HG03439 (cell line): ENCODE measurements at regions not wholly inside any gene's neighbourhood (a gene's known extent, or its start where the extent isn't known, plus 50 kb on each side); places are given as distances from the start of the nearest gene placed in this dataset.

Source experiments
- ATAC-seq: cut with Tn5 transposase; IDR thresholded peaks from one replicate; pipeline ENCODE4 v1.9.1; 2021; ENCODE audit warnings: mild to moderate bottlenecking, moderate library complexity; ENCODE audit not compliant: unreplicated experiment

GRCh38 chr6:44050872-44051505 lies 76.3 kb downstream of the MRPL14 start:
- ATAC-seq: no peak

GRCh38 chr6:44049989-44050871 lies 77.0 kb downstream of the MRPL14 start:
- no peak for ATAC-seq

GRCh38 chr6:44049163-44049988 lies 77.9 kb downstream of the MRPL14 start:
- ATAC-seq: no peak

- no peak for ATAC-seq
Measured at GRCh38 chr6:44048277-44048676, 79.0 kb downstream of the MRPL14 start.

- no peak for ATAC-seq
Measured at GRCh38 chr6:44047801-44048200, 79.5 kb downstream of the MRPL14 start.

- ATAC-seq: no peak
Measured at GRCh38 chr6:44047179-44047546, 80.1 kb downstream of the MRPL14 start.

GRCh38 chr6:44046516-44047178 lies 80.6 kb downstream of the MRPL14 start:
- ATAC-seq: no peak

- no peak for ATAC-seq
Measured at GRCh38 chr6:44045672-44046015, 81.6 kb downstream of the MRPL14 start.

- no peak for ATAC-seq
Measured at GRCh38 chr6:44044940-44045671, 82.1 kb downstream of the MRPL14 start.

- ATAC-seq: no peak
Measured at GRCh38 chr6:44044154-44044539, 83.1 kb downstream of the MRPL14 start.

- ATAC-seq: no peak
Measured at GRCh38 chr6:44043479-44044153, 83.6 kb downstream of the MRPL14 start.

GRCh38 chr6:44042989-44043478 lies 84.2 kb downstream of the MRPL14 start:
- no peak for ATAC-seq

- no peak for ATAC-seq
Measured at GRCh38 chr6:44042261-44042988, 84.8 kb downstream of the MRPL14 start.

GRCh38 chr6:44041461-44042260 lies 85.6 kb downstream of the MRPL14 start:
- ATAC-seq: no peak

- ATAC-seq: no peak
Measured at GRCh38 chr6:44040786-44041185, 86.5 kb downstream of the MRPL14 start.

- ATAC-seq: no peak
Measured at GRCh38 chr6:44039839-44040350, 87.4 kb downstream of the MRPL14 start.

GRCh38 chr6:44039191-44039719 lies 88.0 kb downstream of the MRPL14 start:
- ATAC-seq: no peak
